ENCODE measurements at regions not wholly inside any gene's neighbourhood (a gene's known extent, or its start where the extent isn't known, plus 50 kb on each side); places are given as distances from the start of the nearest gene placed in this dataset.

DNA sequence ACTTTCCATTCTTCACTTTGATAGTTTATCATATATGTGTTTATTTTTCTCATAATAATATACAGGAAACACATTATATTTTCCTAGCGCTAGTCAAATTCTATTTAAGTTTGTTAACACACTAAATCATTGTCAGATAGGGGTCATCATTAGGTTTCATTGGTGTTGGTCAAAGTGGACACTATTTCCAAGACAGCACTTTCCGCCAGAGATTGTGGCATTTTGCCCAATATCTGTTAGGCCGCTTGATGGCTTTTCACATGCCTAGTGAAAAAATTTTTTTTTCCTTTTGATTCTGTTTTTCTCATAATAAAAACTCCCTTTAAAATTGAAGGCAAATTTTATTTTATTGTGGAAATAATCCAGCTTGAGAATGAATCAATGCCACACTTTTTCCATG lies 495.4 kb upstream of the AKR1E2 start:
- DNase-seq = no peak

DNA sequence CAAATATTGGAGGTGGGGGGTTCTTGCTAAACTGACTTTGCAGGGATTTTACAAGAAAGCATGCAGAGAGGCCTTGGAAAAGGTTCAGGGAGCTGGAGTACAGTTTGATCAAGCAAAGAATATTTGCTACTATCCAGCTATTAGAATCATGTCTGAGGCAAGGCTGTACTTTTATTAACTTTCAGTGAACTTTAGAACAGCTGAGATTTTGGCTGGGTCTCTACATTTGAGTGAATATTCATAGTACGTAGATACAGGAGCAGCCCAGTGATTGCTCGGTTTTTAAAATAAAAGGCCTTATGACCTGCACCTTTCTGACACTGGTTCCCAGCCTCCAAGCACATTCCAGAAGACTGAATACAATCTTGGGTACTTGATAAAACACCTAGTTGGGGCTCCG lies 496.8 kb upstream of the AKR1E2 start:
- no peak for DNase-seq

DNA sequence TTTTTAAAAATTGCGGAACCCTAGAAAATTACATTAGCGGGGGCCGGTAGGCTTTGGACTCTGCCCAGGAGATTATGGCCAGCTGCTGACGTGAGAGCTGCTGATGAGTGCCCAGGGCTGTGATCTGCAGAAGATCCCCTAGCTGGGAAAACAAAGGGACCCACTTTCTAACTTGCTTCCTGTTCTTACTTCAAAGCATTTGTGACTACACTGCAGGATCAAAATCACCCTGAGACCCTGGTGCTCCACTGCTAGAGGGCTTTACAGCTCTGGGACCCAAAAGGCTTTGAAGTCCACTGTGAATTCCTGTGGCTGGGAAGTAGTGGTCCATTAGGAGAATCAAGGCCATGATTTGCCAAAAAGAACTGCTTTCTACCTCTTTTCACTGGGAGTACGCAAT lies 499.4 kb upstream of the AKR1E2 start:
- DNase-seq = no peak

DNA sequence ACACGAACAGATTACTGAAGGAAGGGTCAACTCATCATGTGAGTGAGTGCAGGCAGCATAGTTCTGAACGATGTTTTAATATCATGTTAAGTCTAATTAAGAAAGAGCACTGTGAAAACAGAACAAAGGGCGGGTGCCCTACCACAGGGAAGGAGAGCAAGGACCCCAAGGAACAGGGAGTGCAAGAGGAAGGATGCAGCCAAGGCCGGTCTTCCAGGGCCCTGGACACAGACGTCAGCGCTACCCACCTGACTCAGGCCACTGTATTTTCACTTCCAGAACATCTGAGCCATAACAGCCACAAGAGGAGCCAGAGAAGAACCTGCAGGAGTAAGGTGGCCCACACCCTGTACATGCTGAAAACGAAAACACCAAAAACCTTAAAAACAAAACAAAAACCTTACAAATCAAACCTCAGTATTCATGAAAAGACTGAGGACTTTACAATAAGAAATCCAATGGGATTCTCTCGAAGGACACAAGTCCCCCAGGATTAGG lies 506.1 kb upstream of the AKR1E2 start:
- DNase-seq = no peak

DNA sequence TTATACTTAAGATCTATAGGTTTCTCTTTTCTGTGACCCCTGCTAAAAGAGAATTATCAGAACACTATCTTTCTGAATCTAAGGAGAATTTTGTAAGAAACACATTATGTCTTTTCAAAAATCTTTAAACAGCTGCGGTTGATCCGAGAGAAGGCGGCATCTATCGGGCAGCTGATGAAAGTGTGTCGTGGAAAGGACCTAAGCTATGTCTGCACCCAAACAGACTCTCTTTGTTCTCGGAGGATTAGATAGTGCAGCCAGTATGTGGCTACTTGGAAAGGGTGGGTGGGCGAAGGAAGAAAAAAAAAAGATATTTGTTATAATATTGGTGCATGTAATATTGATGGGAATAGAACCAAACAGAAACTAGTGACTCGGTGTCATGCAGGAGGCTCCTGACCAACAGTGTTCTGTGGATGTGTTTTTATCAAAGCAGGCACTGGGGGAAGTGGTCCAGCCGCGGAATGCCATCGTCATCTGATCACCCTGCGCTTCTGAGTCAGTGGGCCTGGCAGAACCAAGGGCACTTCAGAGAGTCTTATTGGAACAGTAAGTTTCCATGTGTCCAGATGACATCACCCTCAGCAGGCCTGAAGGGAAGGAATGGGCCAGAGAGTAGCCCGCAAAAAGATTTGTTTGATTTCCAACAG lies 509.7 kb upstream of the AKR1E2 start:
- no peak for DNase-seq

DNA sequence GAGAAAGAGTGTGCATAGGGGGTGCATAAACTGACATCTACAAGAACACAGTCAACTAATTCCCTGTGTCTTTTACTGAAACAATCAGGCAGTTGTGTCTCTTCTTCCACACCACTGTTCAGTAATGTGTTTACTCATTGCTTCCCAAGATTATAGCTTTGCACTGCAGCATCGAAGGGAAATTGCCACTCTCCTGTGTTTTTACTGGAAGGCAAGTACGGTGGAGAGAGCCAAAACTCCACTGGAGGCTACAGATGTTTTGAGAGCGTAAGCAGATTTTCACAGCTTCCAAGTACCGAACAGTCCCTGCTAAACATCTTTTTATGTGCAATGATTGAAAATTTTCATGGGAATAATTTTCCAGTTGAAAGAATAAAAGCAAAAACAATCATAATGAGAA lies 510.5 kb upstream of the AKR1E2 start:
- DNase-seq = no peak

DNA sequence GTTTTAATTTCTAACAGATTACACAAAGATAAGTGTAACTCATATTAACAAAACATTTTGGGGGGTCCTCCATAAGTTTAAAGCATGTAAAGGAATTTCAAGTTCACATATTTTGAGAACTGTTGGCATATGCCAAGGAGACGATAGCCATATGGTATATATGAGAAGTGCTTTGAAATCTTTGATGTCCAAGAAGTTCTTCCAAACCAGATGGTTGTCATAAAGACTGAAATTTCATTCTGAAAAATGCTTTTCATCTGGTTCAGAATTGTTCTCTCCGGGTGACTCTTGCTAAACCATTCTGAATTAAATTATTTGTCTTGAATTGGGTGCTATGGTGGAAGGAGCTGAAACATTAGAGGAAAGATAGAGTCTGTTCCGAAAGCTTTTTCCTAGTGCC lies 513.0 kb upstream of the AKR1E2 start:
- no peak for DNase-seq

DNA sequence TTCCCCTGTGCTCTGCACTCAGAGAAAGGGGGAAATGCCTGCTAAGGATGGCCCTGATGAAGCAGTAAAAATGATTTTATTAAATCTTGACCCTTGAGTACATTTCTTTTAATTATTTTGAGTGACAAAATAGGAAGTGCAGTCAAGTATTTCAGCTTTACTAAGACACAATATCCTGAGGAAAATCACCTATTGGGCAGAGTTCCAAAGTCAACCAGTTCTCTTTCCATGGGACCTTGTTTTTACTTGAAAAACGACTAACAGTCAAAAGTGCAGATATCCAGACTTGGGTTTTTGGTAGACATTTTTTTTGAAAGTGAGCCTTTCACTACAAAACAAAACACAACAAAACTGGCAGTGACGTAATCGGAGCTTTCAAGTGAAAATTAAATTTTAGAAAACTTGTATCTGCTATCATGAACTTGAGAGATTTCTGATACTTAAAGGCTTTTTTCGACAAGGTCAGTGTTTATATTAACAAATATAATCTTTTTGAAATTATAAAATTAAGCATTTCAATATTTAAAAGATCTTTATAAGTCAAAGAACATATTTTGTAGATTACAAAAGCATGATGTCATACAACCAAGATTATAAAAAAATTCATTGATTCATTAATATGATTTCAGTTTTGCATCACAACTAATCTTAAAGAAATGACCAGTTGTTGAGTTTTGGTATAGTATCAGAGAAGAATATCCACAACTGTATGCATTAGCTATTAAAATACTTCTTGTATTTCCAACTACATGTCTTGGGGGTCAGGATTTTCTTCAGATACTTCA lies 513.8 kb upstream of the AKR1E2 start:
- DNase-seq = no peak

DNA sequence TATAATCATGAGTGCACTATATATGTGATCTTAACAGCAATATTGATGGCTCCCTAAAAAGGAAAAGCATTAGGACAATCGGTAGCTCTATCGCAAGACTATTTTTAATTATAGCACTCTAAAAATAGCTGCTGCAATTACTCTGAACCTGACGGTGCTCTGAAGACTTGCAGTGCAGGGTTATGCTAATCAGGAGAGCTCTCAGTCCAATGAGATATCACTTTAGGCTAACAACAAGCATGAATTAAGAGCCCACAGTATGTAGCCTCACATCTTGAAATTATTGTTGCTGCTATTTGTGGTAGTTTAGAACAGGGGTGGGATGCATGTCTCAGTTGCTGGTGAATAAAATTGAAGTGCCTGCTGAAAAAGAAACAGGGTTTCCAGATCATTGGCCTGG lies 515.8 kb upstream of the AKR1E2 start:
- no peak for DNase-seq

DNA sequence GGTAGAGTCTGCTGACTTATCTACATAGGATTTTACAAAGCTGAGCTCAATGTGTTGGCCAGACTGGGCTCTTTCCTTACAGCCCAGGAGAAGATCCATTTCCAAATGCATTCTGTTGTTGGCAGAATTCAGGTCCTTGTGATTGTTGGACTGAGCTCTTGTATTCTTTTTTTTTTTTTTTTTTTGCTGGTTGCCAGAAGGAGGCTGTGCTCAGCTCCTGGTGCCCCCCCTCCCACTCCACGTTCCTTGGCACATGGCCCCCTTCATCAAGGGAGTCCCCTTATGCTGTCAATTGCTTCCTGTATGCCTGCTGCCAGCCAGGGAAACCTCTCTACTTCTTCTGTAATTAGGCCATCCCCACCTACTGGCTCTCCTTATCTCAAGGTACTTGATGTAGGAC lies 518.1 kb upstream of the AKR1E2 start:
- DNase-seq = no peak

DNA sequence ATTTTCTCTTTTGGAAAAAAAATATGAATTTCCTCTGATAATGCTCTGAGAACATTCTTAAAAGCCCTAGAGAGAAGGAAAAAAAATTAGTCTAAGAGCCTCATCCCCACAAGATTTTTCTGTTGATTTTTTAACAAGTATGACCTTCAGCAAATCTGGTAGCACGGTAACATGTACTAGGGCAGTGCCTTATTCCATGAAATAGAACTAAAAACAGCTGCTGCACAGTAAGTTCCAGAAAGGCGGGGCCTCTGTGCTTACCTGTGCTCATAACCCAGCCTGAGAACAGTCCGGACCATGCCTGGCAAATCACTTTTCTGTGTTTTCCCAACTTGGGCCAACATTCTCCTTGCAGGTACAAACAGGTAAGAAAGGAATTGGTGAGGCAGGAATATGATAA lies 519.1 kb upstream of the AKR1E2 start:
- no peak for DNase-seq

DNA sequence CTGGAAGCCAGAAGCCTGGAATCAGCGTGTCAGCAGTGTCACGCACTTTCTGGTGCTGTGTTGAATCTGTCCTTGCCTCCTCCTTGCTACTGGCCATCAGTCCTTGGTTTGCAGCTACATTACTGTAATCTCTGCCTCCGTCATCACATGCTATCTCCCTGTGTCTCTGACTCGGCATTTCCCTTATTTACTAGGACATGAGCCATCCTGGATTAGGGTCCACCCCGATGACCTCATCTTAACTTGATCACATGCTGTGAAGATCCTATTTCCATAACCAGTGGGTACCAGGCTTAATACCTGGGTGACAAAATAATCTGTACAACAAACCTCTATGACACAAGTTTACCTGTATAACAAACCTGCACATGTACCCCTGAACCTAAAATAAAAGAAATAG lies 518.0 kb upstream of the KLF6 start:
- DNase-seq = no peak

DNA sequence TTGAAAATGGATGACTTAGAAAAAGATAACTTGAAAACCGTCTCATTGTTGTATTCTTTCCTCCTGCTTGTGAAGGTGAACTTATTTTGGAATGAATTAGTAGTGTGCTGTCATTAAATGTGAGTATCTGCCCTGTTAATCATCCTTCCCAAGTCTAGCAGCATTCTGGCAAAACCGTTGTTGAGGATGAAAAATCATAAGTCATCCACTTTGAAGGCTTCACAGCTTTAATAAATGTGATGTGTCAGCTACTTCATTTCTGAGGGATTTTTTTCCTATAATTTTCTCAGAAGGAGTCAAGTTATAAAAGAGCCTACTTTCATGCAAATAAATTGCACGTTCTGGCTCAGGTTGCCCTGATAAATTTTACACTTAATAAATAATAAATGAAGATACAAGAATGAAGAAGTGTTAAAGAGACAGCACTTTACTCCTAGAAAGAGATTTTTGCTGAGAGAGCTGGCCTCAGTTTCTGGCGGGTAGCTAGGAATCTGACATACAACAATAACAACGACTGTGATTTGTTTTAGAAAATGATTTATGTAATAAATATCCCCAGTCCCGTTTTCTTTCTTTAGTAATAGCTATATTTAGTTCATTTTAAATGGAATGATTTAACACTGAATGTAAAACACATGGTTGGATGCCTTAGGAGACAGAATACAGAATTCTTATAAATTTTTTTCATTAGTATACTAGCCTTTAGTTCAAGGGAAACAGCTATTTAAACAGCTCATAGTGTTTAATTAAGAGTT lies 516.5 kb upstream of the KLF6 start:
- DNase-seq = no peak

DNA sequence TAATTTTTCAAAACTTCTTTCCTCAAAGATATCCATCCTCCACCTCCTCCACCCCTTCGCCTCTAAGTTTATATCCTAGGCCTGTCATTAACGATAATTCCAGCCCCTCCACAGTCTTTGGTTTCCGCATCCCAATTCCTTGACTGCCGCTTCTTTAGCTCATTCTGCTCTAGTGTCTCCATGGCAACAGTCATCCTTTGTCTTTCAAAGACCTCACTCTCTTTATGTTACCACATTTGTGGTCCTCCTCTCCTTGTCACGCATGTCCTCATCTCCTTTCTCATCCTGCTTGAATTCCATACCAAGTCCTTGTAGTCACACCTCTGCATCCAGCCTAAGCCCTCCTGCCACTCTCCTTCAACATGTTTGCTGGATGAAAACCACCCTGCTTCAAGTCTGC lies 511.2 kb upstream of the KLF6 start:
- DNase-seq = no peak

DNA sequence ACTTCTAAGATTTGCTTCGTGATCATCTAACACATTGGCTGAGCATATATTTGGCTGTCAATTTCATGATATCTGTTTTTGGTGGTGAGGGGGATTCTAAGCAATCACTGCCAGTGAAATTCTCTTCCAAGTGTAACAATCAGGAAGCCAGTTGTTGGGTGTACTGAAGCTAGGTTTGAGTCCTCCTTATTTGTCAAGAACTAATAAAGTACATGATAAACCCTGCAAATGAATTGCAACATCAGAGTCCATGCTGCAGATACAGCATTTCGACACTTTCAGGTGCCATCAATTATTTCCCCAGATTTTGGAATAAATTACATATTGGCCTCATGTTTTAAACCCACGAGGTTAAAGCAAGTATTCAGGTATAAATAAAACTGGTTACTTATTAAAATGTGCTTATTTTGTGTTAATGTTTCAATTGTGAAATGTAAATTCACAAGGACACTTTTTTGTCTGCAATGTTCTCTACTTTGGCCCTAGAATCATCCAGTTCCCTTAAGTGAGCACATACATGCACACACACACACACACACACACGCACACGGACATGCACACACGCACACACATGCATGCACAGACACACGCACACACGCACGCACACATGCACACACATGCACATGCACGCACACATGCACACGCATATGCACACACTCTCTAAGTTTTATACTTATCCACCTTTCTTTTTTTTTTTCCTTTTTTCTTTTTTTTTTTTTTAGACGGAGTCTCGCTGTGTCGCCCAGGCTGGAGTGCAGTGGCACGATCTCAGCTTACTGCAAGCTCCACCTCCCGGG lies 510.2 kb upstream of the KLF6 start:
- no peak for DNase-seq

DNA sequence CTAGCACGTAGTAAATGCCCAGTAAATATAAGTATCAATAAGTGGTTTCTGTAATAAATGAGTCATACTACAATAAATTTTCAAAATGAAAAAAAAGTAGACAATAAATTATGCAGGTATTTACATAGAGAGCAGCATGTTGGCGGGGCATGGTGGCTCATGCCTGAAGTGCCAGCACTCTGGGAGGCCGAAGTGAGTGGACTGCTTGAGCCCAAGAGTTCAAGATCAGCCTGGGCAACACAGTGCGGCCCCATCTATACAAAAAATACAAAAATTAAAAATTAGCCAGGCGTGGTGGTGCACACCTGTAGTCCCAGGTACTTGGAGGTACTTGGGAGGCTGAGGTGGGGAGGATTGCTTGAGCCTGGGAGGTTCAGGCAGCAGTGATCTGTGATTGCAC lies 509.3 kb upstream of the KLF6 start:
- DNase-seq = no peak

DNA sequence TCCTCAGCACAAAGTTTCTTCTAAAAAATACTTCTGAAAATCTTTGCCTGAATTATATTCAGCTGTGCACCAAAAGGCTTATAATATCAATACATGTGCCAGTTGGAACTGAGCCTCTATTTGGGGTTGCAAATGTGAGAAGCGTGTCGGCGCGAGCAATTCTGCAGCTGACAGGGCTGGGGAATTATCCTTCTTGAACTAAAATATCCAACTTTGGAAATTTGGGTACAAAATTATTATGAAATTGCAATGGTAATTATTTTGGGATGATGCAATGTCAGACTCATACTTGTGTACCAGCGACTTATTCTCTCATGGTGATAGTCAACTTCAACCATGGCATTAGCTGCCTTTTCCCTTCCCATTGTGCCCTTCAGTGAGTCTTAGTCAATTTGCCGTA lies 507.0 kb upstream of the KLF6 start:
- no peak for DNase-seq

DNA sequence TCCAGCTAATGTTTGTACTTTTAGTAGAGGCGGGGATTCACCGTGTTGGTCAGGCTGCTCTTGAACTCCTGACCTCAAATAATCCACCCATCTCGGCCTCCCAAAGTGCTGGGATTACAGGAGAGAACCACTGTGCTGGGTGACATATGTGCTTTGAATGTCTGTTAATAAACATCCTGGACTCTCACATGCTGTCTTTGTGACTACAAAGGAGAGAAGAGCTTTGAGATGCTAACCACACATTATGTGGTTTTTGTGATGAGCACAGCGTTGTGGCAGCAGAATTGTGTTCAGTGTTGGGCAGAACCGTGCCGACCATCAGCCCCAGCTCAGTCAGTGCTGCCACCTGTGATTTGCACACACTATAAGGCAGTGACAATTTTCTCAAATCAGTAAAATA lies 500.1 kb upstream of the KLF6 start:
- DNase-seq = no peak

DNA sequence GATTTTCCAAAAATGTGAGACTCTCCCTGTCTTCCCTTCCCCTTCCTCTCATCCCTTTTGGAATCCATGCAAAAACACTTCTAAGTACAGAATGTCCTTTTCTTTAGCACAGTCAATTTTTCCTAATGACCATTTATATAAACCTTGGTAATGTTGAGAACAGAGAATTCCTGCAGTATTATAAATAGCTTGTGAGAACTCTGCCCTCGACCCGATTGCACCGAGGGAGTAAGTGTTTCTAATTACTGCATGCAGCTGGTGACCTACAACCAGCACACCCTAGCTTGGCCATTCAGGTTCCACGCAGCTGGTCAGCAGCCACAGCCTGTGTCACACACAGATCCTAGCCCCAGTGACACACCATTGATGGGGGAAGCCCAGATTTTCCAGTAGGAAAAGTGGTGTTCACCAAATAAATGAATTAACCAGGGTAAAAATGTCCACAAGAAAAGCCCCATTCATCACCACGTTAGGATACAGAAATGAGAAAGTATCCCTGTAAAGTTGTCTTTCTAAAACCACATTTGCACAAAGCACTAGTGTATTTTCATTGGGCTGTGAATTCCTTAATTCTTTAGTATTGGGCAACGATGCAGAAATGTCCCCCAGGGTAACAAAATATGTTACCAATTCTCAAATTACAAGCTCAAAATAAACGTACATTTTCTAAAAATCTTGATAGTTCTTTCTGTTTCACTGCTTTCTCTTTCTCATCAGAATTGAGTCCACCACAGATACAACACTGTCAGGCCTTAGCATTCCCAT lies 499.0 kb upstream of the KLF6 start:
- DNase-seq = no peak

DNA sequence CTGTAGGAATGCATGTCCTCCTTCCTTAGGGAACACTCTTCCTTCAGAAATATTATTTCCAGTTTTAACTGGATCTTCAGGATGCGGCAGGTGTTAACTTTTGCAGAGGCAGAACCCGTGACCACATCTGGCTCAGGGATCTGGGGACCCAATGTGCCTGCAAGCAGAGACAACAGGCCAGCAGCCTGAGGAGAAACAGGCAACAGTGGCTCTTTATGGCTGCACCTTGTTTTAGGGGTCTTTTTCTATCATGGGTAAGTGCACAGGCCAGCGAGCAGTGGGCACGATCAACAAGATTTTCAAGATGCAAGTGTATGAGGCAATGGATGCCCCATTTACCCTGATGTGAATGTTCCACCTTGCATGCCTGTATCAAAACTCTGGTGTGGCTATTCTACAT lies 497.5 kb upstream of the KLF6 start:
- no peak for DNase-seq

DNA sequence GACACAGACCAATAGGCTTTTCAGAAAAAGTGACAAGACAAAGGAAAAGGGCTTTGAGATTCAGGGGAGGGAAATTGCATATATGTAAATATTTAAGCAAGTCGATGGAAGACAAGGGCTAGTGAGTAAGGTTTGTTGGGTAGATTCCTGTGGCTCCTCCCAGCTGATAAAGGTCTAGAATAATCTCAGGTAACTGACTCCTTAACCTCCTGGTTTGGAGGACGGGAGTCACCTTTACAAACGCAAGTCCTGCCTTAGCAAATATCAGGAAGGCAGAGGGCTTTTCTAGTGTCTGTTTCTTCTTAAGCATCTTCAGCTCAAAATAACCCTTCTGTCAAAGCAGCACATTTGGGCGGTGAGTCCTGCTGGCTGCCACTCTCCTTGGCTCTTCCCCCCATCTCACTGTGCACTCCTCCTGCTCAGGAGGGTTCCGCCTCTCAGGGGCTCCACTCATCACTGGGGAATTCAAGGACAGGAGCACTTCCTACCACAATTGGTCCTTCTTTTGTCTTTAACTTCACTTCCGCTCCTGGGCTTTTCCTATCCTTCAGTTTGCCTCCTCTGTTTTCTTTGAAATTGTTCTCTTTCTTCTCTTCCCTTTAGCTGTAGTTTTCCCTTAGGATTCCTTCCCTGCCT lies 496.3 kb upstream of the KLF6 start:
- DNase-seq = no peak

All from DMS79 treated with DMSO at 0.1 percent for 48 hours (cell line).